H1 (cell line): ENCODE measurements at regions not wholly inside any gene's neighbourhood (a gene's known extent, or its start where the extent isn't known, plus 50 kb on each side); places are given as distances from the start of the nearest gene placed in this dataset.

Experiments used
- CTCF ChIA-PET: fragments of 300-600 bp; sonication (Branson Sonifier 250); formaldehyde crosslinking; loops from one replicate; lab custom pipeline; 2021; ENCODE audit not compliant: partially characterized antibody; lab: Charles Lee
- POLR2A ChIA-PET: fragments of 300-600 bp; sonication (Branson Sonifier 250); formaldehyde crosslinking; loops from one replicate; lab custom pipeline; 2021; ENCODE audit warnings: inconsistent platforms; ENCODE audit not compliant: partially characterized antibody; lab: Charles Lee
- DNase-seq, 2 experiments: peaks; one replicate each; pipeline versions ENCODE4 v3.0.0 to v3.0.0-alpha.2; 2010 to 2022; ENCODE audit warnings: low spot score in 2 of 2, low read depth in 1 of 2, mixed read lengths in 1 of 2
- FAIRE-seq: peaks from 2 replicates; lab custom pipeline; 2011; peaks lifted over from hg19 to GRCh38; lab: Jason Lieb, UNC
- H2AFZ ChIP-seq: 2 replicates; pipeline ENCODE4 v1.8.1; 2012; ENCODE audit warnings: low read length, inconsistent platforms
- H2AK5ac ChIP-seq: 2 replicates; pipeline ENCODE4 v1.6.1; 2013; ENCODE audit warnings: low read depth, low read length
- H2BK120ac ChIP-seq: replicated peaks from 2 replicates; pipeline ENCODE3; 2013; ENCODE audit warnings: low read depth, low read length, inconsistent platforms
- H2BK12ac ChIP-seq: 2 replicates; pipeline ENCODE4 v1.6.1; 2013; ENCODE audit warnings: low read depth, low read length
- H2BK15ac ChIP-seq: 2 replicates; pipeline ENCODE4 v1.6.1; 2013; ENCODE audit warnings: low read length
- H2BK20ac ChIP-seq: 2 replicates; pipeline ENCODE4 v1.6.1; 2013; ENCODE audit warnings: low read length
- H2BK5ac ChIP-seq: 2 replicates; pipeline ENCODE4 v1.6.1; 2013; ENCODE audit warnings: low read depth, low read length
- H3K14ac ChIP-seq: 2 replicates; pipeline ENCODE4 v1.6.1; 2013; ENCODE audit warnings: inconsistent platforms; ENCODE audit not compliant: insufficient read length
- H3K18ac ChIP-seq: 2 replicates; pipeline ENCODE4 v1.6.1; 2013; ENCODE audit warnings: low read length; ENCODE audit errors: extremely low read depth
- H3K23ac ChIP-seq: 2 replicates; pipeline ENCODE4 v1.6.1; 2013; ENCODE audit warnings: inconsistent platforms; ENCODE audit not compliant: insufficient read length
- H3K23me2 ChIP-seq: 2 replicates; pipeline ENCODE4 v1.6.1; 2013; ENCODE audit warnings: low read depth, low read length
- H3K27ac ChIP-seq: 2 replicates; pipeline ENCODE4 v1.6.1; 2011; ENCODE audit warnings: low read depth, low read length, inconsistent platforms
- H3K27me3 ChIP-seq, 4 experiments: replicated peaks in 1 of 4; 1 replicate in 1 of 4; 2 replicates in 3 of 4; pipeline versions ENCODE4 v1.6.1 to v1.8.1; 2011 to 2013; ENCODE audit warnings: low read length in 3 of 4, mild to moderate bottlenecking in 3 of 4, inconsistent platforms in 2 of 4, mixed read lengths in 2 of 4, moderate library complexity in 1 of 4; ENCODE audit not compliant: control insufficient read depth in 3 of 4, insufficient read depth in 3 of 4; ENCODE audit errors: extremely low read depth in 1 of 4
- H3K36me3 ChIP-seq, 4 experiments: 2 replicates each; pipeline versions ENCODE4 v1.6.1 to v1.8.1; 2011 to 2013; ENCODE audit warnings: mild to moderate bottlenecking in 4 of 4, low read length in 3 of 4, moderate library complexity in 2 of 4, control low read depth in 1 of 4, inconsistent platforms in 1 of 4; ENCODE audit not compliant: insufficient read depth in 4 of 4, control insufficient read depth in 2 of 4
- H3K4ac ChIP-seq: replicated peaks from 2 replicates; pipeline ENCODE3; 2013; ENCODE audit warnings: low read length, low read depth, mixed read lengths, inconsistent platforms; ENCODE audit not compliant: insufficient read length
- H3K4me1 ChIP-seq, 4 experiments: replicated peaks in 1 of 4; 1 replicate in 1 of 4; 2 replicates in 3 of 4; pipeline versions ENCODE4 v1.6.1 to v1.8.1; 2011 to 2013; ENCODE audit warnings: low read length in 3 of 4, inconsistent platforms in 2 of 4, mixed read lengths in 1 of 4; ENCODE audit not compliant: insufficient read depth in 4 of 4, control insufficient read depth in 3 of 4
- H3K4me2 ChIP-seq, 2 experiments: 2 replicates each; pipeline versions ENCODE4 v1.6.1 to v1.8.1; 2011 to 2013; ENCODE audit warnings: low read depth in 2 of 2, low read length in 2 of 2, control low read depth in 1 of 2, inconsistent platforms in 1 of 2, mild to moderate bottlenecking in 1 of 2; ENCODE audit not compliant: insufficient read depth in 1 of 2
- H3K4me3 ChIP-seq, 4 experiments: fragments of 200-600, 300-600 bp in 1 of 4; sonication (generic), shearing (Covaris generic), sonication (Bioruptor Twin) in 1 of 4; 2 replicates each; pipeline versions ENCODE4 v1.5.1 to v1.8.1; 2011 to 2016; ENCODE audit warnings: low read length in 4 of 4, low read depth in 3 of 4, control low read depth in 2 of 4, inconsistent platforms in 2 of 4, mild to moderate bottlenecking in 2 of 4, mixed read lengths in 1 of 4, moderate library complexity in 1 of 4; ENCODE audit not compliant: insufficient read depth in 2 of 4; ENCODE audit errors: extremely low read depth in 1 of 4
- H3K56ac ChIP-seq: replicated peaks from 2 replicates; pipeline ENCODE3; 2013; ENCODE audit warnings: low read depth, mild to moderate bottlenecking, mixed read lengths, low read length, inconsistent platforms; ENCODE audit not compliant: insufficient read length
- H3K79me1 ChIP-seq: 2 replicates; pipeline ENCODE4 v1.6.1; 2013; ENCODE audit warnings: low read depth, low read length, control low read depth
- H3K79me2 ChIP-seq, 2 experiments: 2 replicates each; pipeline versions ENCODE4 v1.6.1 to v1.8.1; 2012 to 2013; ENCODE audit warnings: low read length in 2 of 2, mild to moderate bottlenecking in 2 of 2, inconsistent platforms in 1 of 2; ENCODE audit not compliant: insufficient read depth in 2 of 2, control insufficient read depth in 1 of 2
- H3K9ac ChIP-seq, 4 experiments: replicated peaks in 1 of 4; 1 replicate in 1 of 4; 2 replicates in 3 of 4; pipeline versions ENCODE4 v1.6.1 to v1.8.1; 2011 to 2013; ENCODE audit warnings: low read depth in 3 of 4, low read length in 3 of 4, control low read depth in 2 of 4, mild to moderate bottlenecking in 2 of 4, moderate library complexity in 2 of 4, inconsistent platforms in 1 of 4; ENCODE audit errors: extremely low read depth in 1 of 4
- H3K9me3 ChIP-seq, 2 experiments: 2 replicates each; pipeline versions ENCODE4 v1.6.1 to v1.8.1; 2012 to 2013; ENCODE audit warnings: mild to moderate bottlenecking in 2 of 2, moderate library complexity in 2 of 2, control low read depth in 1 of 2, inconsistent platforms in 1 of 2, low read depth in 1 of 2, low read length in 1 of 2, mixed read lengths in 1 of 2; ENCODE audit not compliant: insufficient read depth in 2 of 2
- H4K20me1 ChIP-seq, 2 experiments: replicated peaks in 1 of 2; 2 replicates each; pipeline versions ENCODE3 to v1.8.1; 2011 to 2013; ENCODE audit warnings: inconsistent platforms in 2 of 2, low read length in 2 of 2, mild to moderate bottlenecking in 1 of 2; ENCODE audit not compliant: insufficient read depth in 2 of 2, control insufficient read depth in 1 of 2
- H4K5ac ChIP-seq: 2 replicates; pipeline ENCODE4 v1.6.1; 2013; ENCODE audit warnings: low read length, low read depth, mixed read lengths, inconsistent platforms; ENCODE audit not compliant: insufficient read length
- H4K8ac ChIP-seq: 2 replicates; pipeline ENCODE4 v1.8.0; 2013; ENCODE audit warnings: mild to moderate bottlenecking, moderate library complexity, low read length, inconsistent platforms; ENCODE audit not compliant: insufficient read depth; ENCODE audit errors: extremely low read depth
- H4K91ac ChIP-seq: replicated peaks from 2 replicates; pipeline ENCODE3; 2013; ENCODE audit warnings: low read length, mixed read lengths, inconsistent platforms; ENCODE audit not compliant: insufficient read length
- ASH2L ChIP-seq: fragments of 200-600, 300-600 bp; sonication (generic); IDR thresholded peaks from one replicate; pipeline ENCODE4 v1.7.1; 2017; ENCODE audit warnings: low read length
- BCL11A ChIP-seq, 2 experiments: IDR thresholded peaks; one replicate each; pipeline ENCODE4 v1.6.1; 2011; ENCODE audit warnings: low read depth in 2 of 2, low read length in 2 of 2, mild to moderate bottlenecking in 2 of 2
- CHD2 ChIP-seq: IDR thresholded peaks from 2 replicates; pipeline ENCODE4 v1.6.1; 2012; ENCODE audit warnings: low read length, improper control_type of control experiment
- JUN ChIP-seq: IDR thresholded peaks from 2 replicates; pipeline ENCODE4 v1.6.1; 2011; ENCODE audit warnings: low read depth, mild to moderate bottlenecking, improper control_type of control experiment, low read length
- JUND ChIP-seq: IDR thresholded peaks from 2 replicates; pipeline ENCODE4 v1.6.1; 2011; ENCODE audit warnings: mild to moderate bottlenecking, improper control_type of control experiment, low read length
- SP4 ChIP-seq: IDR thresholded peaks from 2 replicates; pipeline ENCODE4 v1.6.1; 2012; ENCODE audit warnings: low read length, inconsistent platforms
- TAF7 ChIP-seq: optimal IDR thresholded peaks from 2 replicates; pipeline ENCODE3; 2011; ENCODE audit warnings: low read depth, mild to moderate bottlenecking, inconsistent platforms, low read length, moderate library complexity, borderline replicate concordance
- WGBS, 2 experiments: shearing (Covaris generic) in 1 of 2; methylation state at CpG; one replicate each; pipeline versions ENCODE4 v1.1.6 to v1.1.7; 2013 to 2015; ENCODE audit warnings: low lambda C conversion rate in 2 of 2, mixed read lengths in 2 of 2, inconsistent platforms in 1 of 2, low coverage in 1 of 2, missing lambda C conversion rate in 1 of 2; ENCODE audit not compliant: insufficient replicate concordance in 2 of 2, insufficient coverage in 1 of 2, insufficient read length in 1 of 2; ENCODE audit errors: extremely low coverage in 1 of 2, missing lambda C conversion rate in 1 of 2; 5-methylcytosine and 5-hydroxymethylcytosine counted together

- no peak overlapping the region for H2AFZ ChIP-seq
- CTCF ChIA-PET, result no interaction called here
These were observed 627.5 kb upstream of the LMCD1 start for GRCh38 chr3:7874116-7874515.

More at GRCh38 chr3:7874116-7874515, 627.5 kb upstream of the LMCD1 start:
- Histone ChIP-seq H3K4ac (no peak overlapping the region), H4K5ac (no peak overlapping the region), H3K79me1 (no peaks in the 10 kb centered on the region), H4K20me1 (no peaks in the 10 kb centered on the region), H3K9me3 (no peaks in the 10 kb centered on the region), H3K18ac (no peak overlapping the region), H3K79me2 (no peaks in the 10 kb centered on the region), H3K14ac (no peak overlapping the region), H2BK15ac (no peak overlapping the region), H4K91ac (no peak overlapping the region), H3K4me3 (no peak overlapping the region), H3K23ac (no peak overlapping the region), H3K27ac (no peak overlapping the region), H3K56ac (no peak overlapping the region), H2AK5ac (no peak overlapping the region), H3K23me2 (no peaks in the 10 kb centered on the region), H2BK120ac (no peak overlapping the region), H3K36me3 (no peaks in the 10 kb centered on the region), H3K4me2 (no peak overlapping the region), H3K27me3 (no peaks in the 10 kb centered on the region), H2BK20ac (no peak overlapping the region), H3K9ac (no peak overlapping the region), H3K4me1 (no peaks in the 10 kb centered on the region), H2BK5ac (no peak overlapping the region), H4K8ac (no peak overlapping the region), H2BK12ac (no peak overlapping the region)
- TF ChIP-seq BCL11A (IDR thresholded peaks at IDR 0.05; ENCODE audit: low read depth in 2 of 2, low read length in 2 of 2) (no peak), CHD2 (no peak), JUN (0 out of 2 replicates have a peak, but pooled peaks have one; percentile 4), TAF7 (no peak), ASH2L (no peak), JUND (peak; percentile 70), SP4 (no peak)
- no peak for FAIRE-seq
- POLR2A ChIA-PET, result no interaction called here
- no peak for DNase-seq
- 78% methylated on average over 1 of the region's 1 CpG; no CpG with 5 or more reads in 1 of the 2 experiments for WGBS, 2 experiments
